ENCODE measurements at regions not wholly inside any gene's neighbourhood (a gene's known extent, or its start where the extent isn't known, plus 50 kb on each side); places are given as distances from the start of the nearest gene placed in this dataset.
"Not testable (repeated sequence)": the region's sequence is repeated elsewhere in the genome, so short reads cannot be mapped to it uniquely, and the experiment has no call there.

DNA sequence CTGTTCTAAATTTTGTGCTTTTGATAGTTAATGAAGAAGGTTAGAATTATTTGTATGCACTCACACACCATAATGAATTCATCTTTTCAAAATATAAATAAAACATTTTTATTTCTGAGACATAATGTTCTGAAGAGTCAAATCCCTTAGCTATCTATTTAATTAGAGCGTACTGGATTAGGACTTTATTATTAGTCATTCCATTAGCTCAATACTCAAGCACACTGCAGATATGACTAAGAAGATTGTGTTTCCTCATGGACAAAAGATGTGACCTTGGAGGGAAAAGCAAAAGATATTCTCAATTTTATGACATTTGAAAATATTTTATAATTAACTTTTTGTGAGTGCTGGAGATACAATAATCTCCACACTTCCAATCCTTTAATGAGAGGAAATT, 666.4 kb downstream of the CD109 start:
- no peak for DNase-seq

GRCh38 chr6:74357321-74357720, 661.3 kb downstream of the CD109 start:
- DNase-seq, result no peak

- DNase-seq, result no peak
These were observed 660.4 kb downstream of the CD109 start for GRCh38 chr6:74356391-74356790.

DNA sequence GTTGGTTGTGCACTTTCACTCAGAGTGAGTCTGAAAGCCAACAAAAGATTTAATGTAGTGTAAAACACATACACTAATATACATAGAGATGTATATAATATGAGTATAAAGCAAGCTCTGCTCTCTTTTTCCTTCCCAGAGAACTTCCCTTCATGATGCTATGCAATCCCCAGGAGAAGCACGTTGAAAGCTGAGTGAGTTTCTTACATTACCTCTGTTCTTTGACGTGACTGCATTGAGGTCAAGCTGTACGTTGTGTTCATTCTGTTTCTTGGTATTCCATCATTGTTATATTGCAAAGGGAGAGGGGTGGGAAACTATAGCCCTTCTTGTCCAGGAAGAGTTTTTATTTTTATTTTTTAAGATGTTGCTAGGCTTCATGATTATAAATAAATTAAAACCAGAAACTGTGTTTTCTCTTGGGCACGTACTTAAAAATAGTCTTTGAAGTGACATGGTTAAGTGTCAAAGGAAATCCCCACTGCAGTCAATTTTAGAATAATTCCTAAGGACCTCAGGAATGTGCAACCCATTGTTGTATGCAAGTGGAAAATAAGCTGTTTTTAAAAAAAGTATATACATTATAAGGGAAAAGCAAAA, 651.0 kb downstream of the CD109 start:
- no peak for DNase-seq

- DNase-seq, result peak in 1 of 2 experiments; percentile 12
These were observed 647.8 kb downstream of the CD109 start for GRCh38 chr6:74343804-74344203.

- not testable (repeated sequence) for DNase-seq
These were observed 647.3 kb downstream of the CD109 start for GRCh38 chr6:74343321-74343720.

- no peak for DNase-seq
These were observed 638.7 kb downstream of the CD109 start for GRCh38 chr6:74334722-74335121.

DNA sequence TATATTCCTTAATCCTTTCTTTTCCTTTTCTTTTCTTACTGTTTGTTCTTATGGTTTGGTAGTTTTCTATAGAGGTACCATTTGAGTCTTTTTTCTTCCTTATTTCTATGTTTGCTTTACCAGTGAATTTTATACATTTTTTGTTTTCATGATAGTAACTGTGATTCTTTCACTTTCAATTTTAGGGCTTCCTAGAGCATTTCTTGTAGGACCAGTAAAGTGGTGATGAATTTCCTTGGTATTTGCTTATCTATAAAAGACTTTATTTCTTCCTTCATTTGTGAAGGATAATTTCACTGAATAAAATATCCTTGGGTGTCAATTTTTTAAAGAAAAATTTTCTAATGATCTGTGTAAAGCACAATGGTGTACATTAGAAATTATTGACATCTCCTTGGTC, 637.4 kb downstream of the CD109 start:
- no peak for DNase-seq

DNA sequence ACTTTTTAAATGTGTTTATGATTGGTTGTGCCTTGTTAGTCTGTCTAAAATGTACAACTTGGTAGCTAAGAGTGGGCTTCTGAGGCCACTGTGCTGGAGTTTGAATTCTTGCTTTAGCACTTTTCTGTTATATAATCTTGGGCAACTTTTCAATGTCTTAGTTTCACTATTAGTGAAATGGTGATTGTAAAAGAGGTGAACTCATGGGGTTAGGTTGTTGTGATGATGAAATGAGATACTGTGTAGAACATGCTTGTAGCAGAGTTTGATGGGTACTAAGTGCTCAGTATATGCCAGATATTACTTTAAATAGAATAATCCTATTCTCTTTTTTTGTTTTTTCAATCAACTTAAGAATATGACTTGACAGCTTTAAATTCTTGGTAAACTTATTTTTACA, 624.7 kb downstream of the CD109 start:
- DNase-seq, result no peak

GRCh38 chr6:74320074-74320473, 624.1 kb downstream of the CD109 start:
- no peak for DNase-seq

GRCh38 chr6:74319292-74319691, 623.3 kb downstream of the CD109 start:
- no peak for DNase-seq

DNA sequence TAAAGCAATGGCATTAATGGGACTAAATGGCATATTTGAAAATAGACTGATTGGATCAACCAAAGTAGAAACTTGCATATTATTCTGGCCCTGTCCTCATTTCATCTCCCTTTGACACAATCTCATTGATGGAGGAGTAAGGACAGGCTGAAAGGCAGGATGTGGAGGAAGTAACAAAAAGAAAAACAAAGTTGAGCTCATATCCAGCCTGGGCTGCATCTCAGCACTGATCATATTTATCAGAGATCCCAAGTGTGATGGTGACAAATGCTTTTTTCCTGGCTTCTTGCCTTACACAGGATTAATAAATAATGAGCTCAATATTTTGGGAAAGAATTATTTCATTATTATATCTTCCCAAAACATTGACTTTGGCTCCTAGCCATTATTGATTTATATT, 622.7 kb downstream of the CD109 start:
- DNase-seq, result no peak

- no peak for DNase-seq
These were observed 616.1 kb downstream of the CD109 start for GRCh38 chr6:74312081-74312480.

GRCh38 chr6:74311431-74311830, 615.4 kb downstream of the CD109 start:
- no peak for DNase-seq

DNA sequence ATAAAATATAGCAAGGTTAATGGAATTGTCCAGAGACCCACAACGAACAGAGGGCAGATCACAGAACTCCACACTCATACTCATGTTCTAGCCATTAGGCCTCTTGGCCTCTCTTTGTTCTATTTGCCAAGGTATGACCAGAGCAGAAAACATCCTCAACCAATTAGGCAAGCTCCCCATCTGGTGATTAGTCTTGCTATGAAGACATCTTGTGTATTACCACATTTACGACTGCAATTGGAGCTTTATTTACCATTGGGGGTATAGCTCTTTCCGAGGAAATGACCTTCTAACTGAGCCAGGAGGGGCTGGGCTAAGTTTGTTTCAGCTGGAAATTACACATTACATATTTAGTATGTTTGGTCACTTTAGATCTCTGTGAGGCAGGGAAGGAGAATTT, 593.9 kb downstream of the CD109 start:
- DNase-seq, result no peak

DNA sequence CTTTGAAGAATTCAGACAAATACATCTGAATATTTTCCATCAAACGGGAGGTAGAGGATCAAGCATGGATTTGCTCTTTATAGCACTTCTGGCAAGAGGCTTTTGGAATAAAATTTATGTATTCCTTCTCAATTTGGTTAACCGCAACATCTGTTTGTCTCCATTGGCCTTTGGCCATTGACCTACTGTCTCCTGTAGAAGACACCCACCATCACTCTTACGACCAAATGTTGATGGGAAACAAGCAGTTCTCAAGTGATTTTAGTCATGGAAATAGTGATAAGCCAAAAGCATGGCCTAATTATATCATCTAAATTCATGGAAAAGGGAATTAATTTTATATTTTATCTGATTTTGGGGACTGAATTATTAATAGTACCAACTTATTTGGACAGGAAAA, 591.9 kb downstream of the CD109 start:
- DNase-seq, result no peak

DNA sequence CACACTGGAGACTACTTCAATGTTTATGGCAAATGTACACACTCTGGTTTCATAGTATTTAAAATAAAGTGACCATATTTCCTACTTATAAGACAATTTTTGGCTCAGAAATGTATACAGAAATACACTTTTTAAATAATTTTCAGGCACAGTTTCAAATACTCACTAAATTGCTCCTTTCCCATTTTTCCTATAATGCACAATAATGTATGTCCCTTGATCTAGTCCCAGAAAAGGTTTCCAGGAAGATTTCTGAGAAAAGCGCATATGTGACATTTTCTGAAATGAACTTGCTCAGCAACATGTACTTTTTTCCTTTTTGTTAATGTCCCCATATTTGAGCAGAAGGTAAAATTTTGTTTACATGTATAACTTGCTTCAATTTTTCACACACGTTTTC, 591.4 kb downstream of the CD109 start:
- no peak for DNase-seq

- no peak for DNase-seq
These were observed 588.3 kb downstream of the CD109 start for GRCh38 chr6:74284284-74284683.

DNA sequence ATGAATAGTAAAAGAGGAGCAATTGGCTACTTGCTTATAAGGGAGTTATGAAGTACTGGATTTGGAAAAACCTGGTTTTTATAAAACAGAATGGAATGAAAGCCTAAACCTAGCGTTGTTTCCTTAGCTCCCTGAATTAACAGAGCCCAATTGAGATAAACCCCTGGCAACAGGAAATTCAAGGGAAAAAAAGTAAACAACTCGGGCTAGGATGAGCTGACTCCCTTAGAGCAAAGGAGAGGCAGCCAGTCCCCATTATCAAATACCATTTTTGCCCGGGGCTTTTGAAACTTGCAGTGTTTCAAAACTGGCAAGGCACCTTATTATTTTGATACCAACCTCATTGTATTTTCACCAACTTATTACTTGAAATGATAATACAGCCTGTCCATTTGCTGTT, 587.5 kb downstream of the CD109 start:
- DNase-seq, result no peak

DNA sequence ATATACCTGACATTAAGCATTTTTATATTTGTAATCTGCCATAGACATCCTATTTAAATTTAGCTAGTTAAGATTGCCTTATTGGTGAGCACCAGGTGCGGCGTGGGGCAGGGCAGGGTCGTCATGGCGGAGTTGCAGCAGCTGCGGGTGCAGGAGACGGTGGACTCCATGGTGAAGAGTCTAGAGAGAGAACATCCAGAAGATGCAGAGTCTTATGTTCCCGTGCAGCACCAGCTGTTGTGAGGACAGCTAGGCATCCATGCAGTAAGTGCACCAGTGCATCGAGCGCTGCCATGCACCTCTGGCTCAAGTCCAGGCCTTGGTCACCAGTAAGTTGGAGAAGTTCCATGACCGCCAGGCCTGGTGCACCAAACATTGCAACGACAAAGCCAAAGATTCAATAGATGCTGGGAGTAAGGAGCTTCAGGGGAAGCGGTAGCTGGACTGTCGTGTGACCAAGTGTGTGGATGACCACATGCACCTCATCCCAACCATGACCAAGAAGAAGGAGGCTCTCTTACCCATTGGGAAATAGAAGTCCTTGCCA, 586.2 kb downstream of the CD109 start:
- DNase-seq, result no peak

GRCh38 chr6:74280130-74280692, 584.2 kb downstream of the CD109 start:
- no peak for DNase-seq

- DNase-seq, result no peak
These were observed 581.8 kb downstream of the CD109 start for GRCh38 chr6:74277777-74278186.

- no peak for DNase-seq
These were observed 577.5 kb downstream of the CD109 start for GRCh38 chr6:74273541-74273940.

GRCh38 chr6:74269600-74269858, 573.5 kb downstream of the CD109 start:
- DNase-seq, result no peak

All from AML-193 (cell line).